ENCODE measurements at regions not wholly inside any gene's neighbourhood (a gene's known extent, or its start where the extent isn't known, plus 50 kb on each side); places are given as distances from the start of the nearest gene placed in this dataset.

- H3K9me2 ChIP-seq (ENCODE audit: insufficient read depth, low read length) = no peaks in the 10 kb centered on the region
- no peak overlapping the region for H3K4me2 ChIP-seq (ENCODE audit: low read length)
- H3K4me3 ChIP-seq (ENCODE audit: low read length) = no peak overlapping the region
- no peak overlapping the region for H2AFZ ChIP-seq (ENCODE audit: low read depth, low read length)
- peaks cover 5% of the 10 kb centered on the region for H3K27me3 ChIP-seq (ENCODE audit: insufficient read depth, low read depth, low read length)
- no peak for TF ChIP-seq MXI1 (conservative IDR thresholded peaks at IDR 0.05; ENCODE audit: poor library complexity, severe bottlenecking)
- TF ChIP-seq CTCF (IDR thresholded peaks at IDR 0.05; ENCODE audit: poor library complexity, severe bottlenecking) = no peak
- TF ChIP-seq TAF1 (IDR thresholded peaks at IDR 0.05; ENCODE audit: low read depth) = no peak
- no peak for TF ChIP-seq REST (IDR thresholded peaks at IDR 0.05; ENCODE audit: borderline replicate concordance)
- no peak for TF ChIP-seq RAD21 (conservative IDR thresholded peaks at IDR 0.05)
- no peak for TF ChIP-seq SMC3 (conservative IDR thresholded peaks at IDR 0.05; ENCODE audit: poor library complexity)
- TF ChIP-seq POLR2AphosphoS5 (IDR thresholded peaks at IDR 0.05) = no peak
- TF ChIP-seq EZH2 (IDR thresholded peaks at IDR 0.05; ENCODE audit: borderline replicate concordance, insufficient read depth, low read length, poor library complexity, severe bottlenecking) = no peak
- no peak for TF ChIP-seq EP300 (conservative IDR thresholded peaks at IDR 0.05; ENCODE audit: poor library complexity, severe bottlenecking)
- H3K9ac ChIP-seq (ENCODE audit: low read length) = no peak overlapping the region
- H4K20me1 ChIP-seq (ENCODE audit: insufficient read depth) = no peaks in the 10 kb centered on the region
- no peaks in the 10 kb centered on the region for H3K79me2 ChIP-seq (replicated peaks; ENCODE audit: insufficient read depth, low read length)
- no peaks in the 10 kb centered on the region for H3K9me3 ChIP-seq (ENCODE audit: low read length)
- H3F3A ChIP-seq (ENCODE audit: insufficient read depth, low read length, poor library complexity, severe bottlenecking) = no peaks in the 10 kb centered on the region
- H3K27ac ChIP-seq (ENCODE audit: low read length) = no peak overlapping the region
- no peaks in the 10 kb centered on the region for H3K36me3 ChIP-seq (ENCODE audit: insufficient read depth, low read length)
Observed at GRCh38 chr14:57069702-57070101, 199.0 kb downstream of the EXOC5 start.

- H3K9me2 ChIP-seq (ENCODE audit: insufficient read depth, low read length) = no peaks in the 10 kb centered on the region
- no peak overlapping the region for H3K27ac ChIP-seq (ENCODE audit: low read length)
- H3K36me3 ChIP-seq (ENCODE audit: insufficient read depth, low read length) = no peaks in the 10 kb centered on the region
- no peaks in the 10 kb centered on the region for H3K9me3 ChIP-seq (ENCODE audit: low read length)
- H4K20me1 ChIP-seq (ENCODE audit: insufficient read depth) = no peaks in the 10 kb centered on the region
- H3K27me3 ChIP-seq (ENCODE audit: insufficient read depth, low read depth, low read length) = peaks cover 5% of the 10 kb centered on the region
- no peak overlapping the region for H3K4me3 ChIP-seq (ENCODE audit: low read length)
- no peak overlapping the region for H2AFZ ChIP-seq (ENCODE audit: low read depth, low read length)
- no peaks in the 10 kb centered on the region for H3K79me2 ChIP-seq (replicated peaks; ENCODE audit: insufficient read depth, low read length)
- TF ChIP-seq POLR2AphosphoS5 (IDR thresholded peaks at IDR 0.05) (no peak), RAD21 (conservative IDR thresholded peaks at IDR 0.05) (no peak), EZH2 (IDR thresholded peaks at IDR 0.05; ENCODE audit: borderline replicate concordance, insufficient read depth, low read length, poor library complexity, severe bottlenecking) (no peak), CTCF (IDR thresholded peaks at IDR 0.05; ENCODE audit: poor library complexity, severe bottlenecking) (no peak), EP300 (conservative IDR thresholded peaks at IDR 0.05; ENCODE audit: poor library complexity, severe bottlenecking) (no peak)
- H3F3A ChIP-seq (ENCODE audit: insufficient read depth, low read length, poor library complexity, severe bottlenecking) = no peaks in the 10 kb centered on the region
- no peak overlapping the region for H3K9ac ChIP-seq (ENCODE audit: low read length)
- no peak overlapping the region for H3K4me2 ChIP-seq (ENCODE audit: low read length)
Observed at GRCh38 chr14:57068511-57068910, 200.2 kb downstream of the EXOC5 start.

All from neural cell (in vitro differentiated cells).